Uterus (tissue), 2 donors: ENCODE measurements at regions not wholly inside any gene's neighbourhood (a gene's known extent, or its start where the extent isn't known, plus 50 kb on each side); places are given as distances from the start of the nearest gene placed in this dataset.

ENCODE experiments used
- CTCF ChIP-seq, 4 experiments: fragments of 200-600 bp in 2 of 4; fragments of 450-650 bp in 2 of 4; sonication (generic) in 2 of 4; IDR thresholded peaks; one replicate each; pipeline ENCODE4 v1.5.1; 2016 to 2019; ENCODE audit warnings: antibody characterized with exemption in 4 of 4, mild to moderate bottlenecking in 2 of 4, moderate library complexity in 1 of 4
- POLR2A ChIP-seq, 2 donors: fragments of 450-650 bp; IDR thresholded peaks; one replicate each; pipeline ENCODE4 v1.6.1; 2016; ENCODE audit warnings: antibody characterized with exemption in 2 of 2, mild to moderate bottlenecking in 1 of 2, moderate library complexity in 1 of 2

GRCh38 chrX:1853447-1853846 is 238.6 kb downstream of the ASMT start:
- TF ChIP-seq POLR2A (IDR thresholded peaks at IDR 0.05) (no peak), CTCF (IDR thresholded peaks at IDR 0.05) (no peak)
